ENCODE measurements at regions not wholly inside any gene's neighbourhood (a gene's known extent, or its start where the extent isn't known, plus 50 kb on each side); places are given as distances from the start of the nearest gene placed in this dataset.
"Not testable (repeated sequence)": the region's sequence is repeated elsewhere in the genome, so short reads cannot be mapped to it uniquely, and the experiment has no call there.

DNA sequence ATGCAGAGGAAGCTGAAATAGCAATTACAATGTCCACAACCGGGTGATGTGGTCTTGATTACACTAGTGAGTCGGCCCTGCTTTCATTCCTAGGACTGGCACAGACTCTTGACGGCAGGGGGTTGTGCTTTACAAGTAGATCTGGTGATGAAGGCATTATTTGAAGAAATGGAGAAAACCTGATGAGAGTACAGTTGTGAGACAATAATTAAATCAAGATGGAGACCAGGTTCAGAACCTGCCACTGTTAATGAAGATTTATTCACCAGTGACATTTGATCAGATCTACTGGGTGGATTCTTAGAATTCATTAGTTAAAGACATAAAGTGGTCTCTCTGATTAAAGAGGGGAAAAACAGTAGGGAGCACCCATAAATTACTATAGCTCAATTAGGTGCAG, 747.2 kb downstream of the STPG2 start:
- Mint-ChIP-seq H3K4me3 (no peak overlapping the region), H3K4me1 (no peaks in the 10 kb centered on the region), H3K27ac (no peak overlapping the region), H3K36me3 (no peaks in the 10 kb centered on the region), H3K9me3 (no peaks in the 10 kb centered on the region), H3K27me3 (no peaks in the 10 kb centered on the region)

DNA sequence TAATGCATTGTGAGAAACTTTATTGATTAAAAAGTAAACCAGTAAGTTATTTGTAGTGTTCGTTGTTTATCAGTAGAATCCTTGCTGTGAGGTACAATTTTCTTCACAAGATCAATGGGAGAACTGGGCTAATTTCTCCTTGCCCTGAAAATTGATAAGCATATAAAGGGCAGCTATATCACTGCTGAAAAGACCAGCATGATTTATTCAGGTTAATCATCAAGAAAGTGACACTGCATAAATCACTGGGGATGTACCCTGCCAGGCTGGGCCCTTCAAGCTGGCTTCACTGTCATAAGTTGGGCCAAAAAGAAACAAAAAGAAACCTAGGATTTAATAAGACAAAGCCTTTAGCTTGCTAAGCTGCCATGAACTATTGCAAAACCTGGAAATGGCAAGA, 746.7 kb downstream of the STPG2 start:
- H3K27ac Mint-ChIP-seq = no peak overlapping the region
- H3K27me3 Mint-ChIP-seq = no peaks in the 10 kb centered on the region
- H3K4me1 Mint-ChIP-seq = no peaks in the 10 kb centered on the region
- no peaks in the 10 kb centered on the region for H3K36me3 Mint-ChIP-seq
- no peak overlapping the region for H3K4me3 Mint-ChIP-seq
- H3K9me3 Mint-ChIP-seq = no peaks in the 10 kb centered on the region

DNA sequence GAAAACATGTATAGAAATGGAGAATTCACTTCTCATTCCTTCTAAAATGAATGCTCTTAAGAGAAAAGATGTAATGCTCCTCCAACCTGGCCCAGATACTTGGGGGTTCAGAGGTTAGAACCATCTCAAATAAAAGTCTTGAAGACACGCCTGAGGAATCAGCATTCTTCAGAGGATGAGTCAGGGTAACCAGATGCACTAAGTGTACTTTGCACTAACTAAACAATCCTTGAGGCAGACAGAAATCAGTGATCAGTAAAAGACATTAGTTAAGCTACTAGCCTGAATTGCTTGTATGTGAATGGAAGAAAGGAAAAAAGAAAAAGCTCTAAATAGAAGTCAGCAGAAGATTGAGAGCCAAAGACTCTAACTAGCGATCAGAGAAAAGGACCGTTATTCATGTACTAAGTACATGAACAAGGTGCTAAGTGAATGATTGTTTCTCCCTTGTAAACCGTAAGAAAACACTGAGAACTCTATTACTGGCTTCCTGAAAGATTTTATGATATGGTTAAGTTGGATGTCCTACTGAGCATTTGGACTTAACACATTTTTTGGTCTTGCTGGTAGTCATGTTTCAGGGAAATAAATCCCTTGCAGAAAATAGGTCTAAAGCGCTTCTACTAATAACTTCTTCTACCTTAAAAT, 738.3 kb downstream of the STPG2 start:
- Mint-ChIP-seq H3K27ac (no peak overlapping the region), H3K4me1 (no peaks in the 10 kb centered on the region), H3K4me3 (no peak overlapping the region), H3K27me3 (no peaks in the 10 kb centered on the region), H3K36me3 (no peaks in the 10 kb centered on the region), H3K9me3 (peaks cover 5% of the 10 kb centered on the region)

DNA sequence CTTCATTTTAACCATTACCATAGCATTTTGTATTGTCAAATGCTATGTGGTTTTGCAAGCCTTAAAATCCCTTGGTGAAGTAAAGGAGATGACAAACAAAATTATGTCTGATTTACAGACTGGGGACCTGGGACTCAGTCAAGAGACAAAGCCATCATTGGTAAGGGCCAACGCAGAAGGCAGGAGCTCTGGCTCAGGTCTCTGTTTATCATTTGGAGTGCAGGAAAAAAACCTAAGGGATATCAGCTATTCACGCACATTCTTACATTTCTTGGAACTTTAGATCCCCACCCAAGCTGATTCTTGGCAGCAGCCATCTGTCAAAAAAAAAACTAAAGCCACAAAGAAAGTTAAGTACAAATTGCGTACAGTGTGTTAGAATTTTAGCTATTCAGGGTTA, 731.9 kb downstream of the STPG2 start:
- Mint-ChIP-seq H3K27me3 (no peaks in the 10 kb centered on the region), H3K4me1 (no peaks in the 10 kb centered on the region), H3K9me3 (no peaks in the 10 kb centered on the region), H3K36me3 (no peaks in the 10 kb centered on the region), H3K4me3 (no peak overlapping the region), H3K27ac (no peak overlapping the region)

DNA sequence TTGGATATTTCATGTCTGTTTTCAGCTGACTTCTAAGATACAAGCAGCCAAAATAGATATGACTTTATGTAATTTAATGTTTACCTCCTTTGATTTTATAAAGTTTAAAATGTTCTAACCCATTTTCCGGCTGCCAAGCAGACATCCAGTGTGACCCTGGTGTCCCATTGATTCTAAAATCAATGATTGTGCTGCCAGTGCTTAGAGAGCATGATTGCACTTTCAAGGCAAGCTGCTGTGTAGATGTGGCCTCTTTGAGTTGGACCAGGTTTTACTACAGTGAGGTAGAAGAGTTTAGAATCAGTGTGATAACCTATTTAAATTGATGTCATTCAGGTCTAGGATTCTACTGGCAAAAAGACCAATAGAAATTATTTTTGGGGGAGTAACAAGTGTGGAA, 730.9 kb downstream of the STPG2 start:
- H3K27ac Mint-ChIP-seq = no peak overlapping the region
- no peaks in the 10 kb centered on the region for H3K27me3 Mint-ChIP-seq
- H3K36me3 Mint-ChIP-seq = no peaks in the 10 kb centered on the region
- H3K4me3 Mint-ChIP-seq = no peak overlapping the region
- no peaks in the 10 kb centered on the region for H3K4me1 Mint-ChIP-seq
- peaks cover 7% of the 10 kb centered on the region for H3K9me3 Mint-ChIP-seq

DNA sequence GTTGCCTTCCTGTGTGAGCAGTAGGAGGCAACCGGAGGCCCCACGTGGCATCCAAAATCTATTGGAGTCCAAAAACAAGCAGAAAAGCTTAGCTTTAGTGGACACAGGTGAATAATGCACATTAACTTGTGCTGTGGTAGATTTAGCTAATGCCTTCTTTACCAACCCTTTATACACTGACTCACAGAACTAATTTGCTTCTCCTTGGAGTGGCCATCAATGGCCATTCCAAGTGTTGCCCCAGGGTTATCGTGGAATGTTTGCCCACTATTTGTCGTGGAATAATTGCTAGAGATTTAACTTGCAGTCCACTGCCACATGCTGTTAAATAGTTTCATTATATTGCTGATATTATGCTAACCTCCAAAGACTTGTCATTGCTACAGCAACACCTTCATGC, 729.1 kb downstream of the STPG2 start:
- Mint-ChIP-seq H3K4me1 (no peaks in the 10 kb centered on the region), H3K36me3 (no peaks in the 10 kb centered on the region), H3K27me3 (no peaks in the 10 kb centered on the region), H3K4me3 (no peak overlapping the region), H3K27ac (no peak overlapping the region), H3K9me3 (peaks cover 16% of the 10 kb centered on the region)

DNA sequence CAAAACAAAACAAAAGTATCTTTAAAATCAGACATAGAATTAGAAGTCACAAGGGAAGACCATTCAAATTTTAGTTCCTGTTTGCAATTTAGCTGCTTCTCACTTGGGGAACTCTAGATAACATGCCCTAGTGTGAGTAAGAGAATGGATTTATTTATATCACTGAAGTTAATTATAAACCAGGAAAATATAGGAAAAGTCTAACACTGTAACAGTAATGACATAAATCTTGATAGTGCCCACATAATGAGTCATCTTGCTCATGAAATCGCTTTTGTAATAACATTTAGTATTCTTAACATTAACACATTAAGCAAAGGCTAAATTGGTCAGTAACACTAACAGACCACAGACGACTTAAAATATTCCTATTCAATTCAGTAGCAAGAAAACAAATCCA, 710.7 kb downstream of the STPG2 start:
- H3K9me3 Mint-ChIP-seq = peaks cover 21% of the 10 kb centered on the region
- no peak overlapping the region for H3K4me3 Mint-ChIP-seq
- H3K27me3 Mint-ChIP-seq = no peaks in the 10 kb centered on the region
- no peaks in the 10 kb centered on the region for H3K36me3 Mint-ChIP-seq
- no peaks in the 10 kb centered on the region for H3K4me1 Mint-ChIP-seq
- no peak overlapping the region for H3K27ac Mint-ChIP-seq

DNA sequence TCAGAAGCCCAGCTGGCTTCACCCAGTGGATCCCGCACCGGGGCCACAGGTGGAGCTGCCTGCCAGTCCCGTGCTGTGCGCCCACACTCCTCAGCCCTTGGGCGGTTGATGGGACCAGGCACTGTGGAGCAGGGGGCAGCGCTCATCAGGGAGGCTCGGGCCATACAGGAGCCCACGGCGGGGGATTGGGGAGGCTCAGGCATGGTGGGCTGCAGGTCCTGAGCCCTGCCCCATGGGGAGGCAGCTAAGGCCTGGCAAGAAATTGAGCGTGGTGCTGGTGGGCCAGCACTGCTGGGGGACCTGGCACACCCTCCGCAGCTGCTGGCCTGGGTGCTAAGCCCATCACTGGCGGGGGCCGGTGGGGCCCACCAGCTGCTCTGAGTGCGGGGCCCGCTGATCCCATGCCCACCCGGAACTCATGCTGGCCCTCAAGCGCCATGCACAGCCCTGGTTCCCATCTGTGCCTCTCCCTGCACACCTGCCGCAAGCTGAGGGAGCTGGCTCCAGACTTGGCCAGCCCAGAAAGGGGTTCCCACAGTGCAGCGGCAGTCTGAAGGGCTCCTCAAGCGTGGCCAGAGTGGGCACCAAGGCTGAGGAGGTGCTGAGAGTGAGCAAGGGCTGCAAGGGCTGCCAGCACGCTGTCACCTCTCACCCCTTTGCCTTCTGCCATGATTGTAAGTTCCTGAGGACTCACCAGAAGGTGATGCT, 705.1 kb downstream of the STPG2 start:
- H3K9me3 Mint-ChIP-seq, H3K4me3 Mint-ChIP-seq, H3K27ac Mint-ChIP-seq, H3K4me1 Mint-ChIP-seq, H3K27me3 Mint-ChIP-seq, H3K36me3 Mint-ChIP-seq: not testable (repeated sequence)

DNA sequence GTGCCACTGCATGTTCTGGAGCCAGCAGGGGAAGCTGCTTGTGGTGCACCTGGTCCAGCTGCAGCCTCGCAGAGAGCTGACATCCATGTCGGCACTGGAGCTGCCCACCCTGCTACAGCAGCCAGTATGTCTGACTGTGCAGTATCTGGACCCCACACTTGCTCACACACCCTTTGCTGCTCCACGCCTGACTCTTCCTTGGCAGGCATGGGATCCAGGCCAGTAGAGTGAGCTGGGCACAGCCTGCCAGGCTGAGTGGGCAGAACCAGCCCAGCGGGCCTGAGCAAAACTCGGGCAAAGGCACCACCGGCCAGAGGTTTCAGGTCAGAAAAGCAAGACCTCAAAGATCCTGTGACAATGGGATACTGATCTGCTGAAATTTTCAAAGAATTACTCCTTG, 690.1 kb downstream of the STPG2 start:
- Mint-ChIP-seq H3K4me3 (no peak overlapping the region), H3K4me1 (no peaks in the 10 kb centered on the region), H3K27ac (no peak overlapping the region), H3K9me3 (peaks cover 11% of the 10 kb centered on the region), H3K27me3 (no peaks in the 10 kb centered on the region), H3K36me3 (no peaks in the 10 kb centered on the region)

DNA sequence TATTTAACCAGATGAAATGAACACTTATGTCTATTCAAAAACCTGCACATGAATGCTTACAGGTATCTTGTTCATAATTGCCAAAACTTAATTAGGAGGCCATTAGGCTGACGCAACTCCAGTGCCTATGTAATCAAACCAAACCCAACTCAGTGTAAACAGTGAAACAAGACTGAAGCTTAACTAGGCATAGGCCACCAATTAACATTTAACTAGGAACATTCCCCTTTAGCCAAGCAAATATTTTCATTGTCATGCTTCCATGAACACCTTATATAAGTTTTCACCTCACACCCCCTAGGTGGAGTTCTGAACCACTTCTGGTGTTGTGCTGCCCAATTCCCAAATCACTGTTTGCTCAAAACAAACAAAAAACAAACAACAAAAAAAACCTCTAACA, 686.0 kb downstream of the STPG2 start:
- Mint-ChIP-seq H3K27me3 (no peaks in the 10 kb centered on the region), H3K4me1 (no peaks in the 10 kb centered on the region), H3K36me3 (no peaks in the 10 kb centered on the region), H3K9me3 (peaks cover 11% of the 10 kb centered on the region), H3K27ac (no peak overlapping the region), H3K4me3 (no peak overlapping the region)

DNA sequence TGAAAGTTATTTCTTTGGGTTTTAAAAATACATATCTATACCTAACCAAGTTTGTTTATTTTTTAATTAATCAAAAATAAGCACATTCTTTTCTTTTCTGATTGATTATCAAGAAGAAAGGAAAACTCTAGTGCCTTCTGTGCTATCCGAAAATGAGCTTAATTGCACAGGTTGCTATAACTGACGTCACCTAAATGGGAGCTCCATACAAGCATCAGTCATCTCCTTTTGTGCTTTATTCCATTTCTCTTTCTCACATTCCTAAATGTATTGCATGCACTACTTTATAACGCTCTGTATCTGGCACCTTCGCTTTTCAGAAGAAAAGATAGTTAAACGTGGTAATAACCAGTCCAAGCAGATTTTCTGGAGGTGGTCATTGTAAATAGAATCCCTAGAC, 675.0 kb downstream of the STPG2 start:
- Mint-ChIP-seq H3K4me1 (no peaks in the 10 kb centered on the region), H3K27ac (no peak overlapping the region), H3K27me3 (no peaks in the 10 kb centered on the region), H3K36me3 (no peaks in the 10 kb centered on the region), H3K4me3 (no peak overlapping the region), H3K9me3 (no peaks in the 10 kb centered on the region)

DNA sequence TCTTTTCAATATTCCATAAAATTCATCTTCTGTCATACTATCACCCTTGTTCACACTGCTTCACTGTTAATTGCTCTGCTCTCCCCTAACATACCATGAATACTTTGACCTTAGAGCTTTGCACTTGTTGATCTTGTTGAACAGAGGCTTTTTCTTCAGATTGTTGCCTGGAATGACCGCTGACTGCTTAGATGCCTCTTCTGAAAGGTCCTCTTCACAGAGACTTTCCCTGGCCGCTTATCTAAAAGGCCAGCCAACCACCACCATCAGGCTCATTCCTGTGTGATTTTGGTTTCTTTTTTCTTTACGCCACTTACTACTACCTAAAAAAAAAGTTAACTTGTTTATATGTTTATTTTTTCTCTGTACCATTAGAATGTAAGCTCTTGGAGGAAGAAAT, 667.7 kb downstream of the STPG2 start:
- Mint-ChIP-seq H3K4me1 (no peaks in the 10 kb centered on the region), H3K9me3 (no peaks in the 10 kb centered on the region), H3K27ac (no peak overlapping the region), H3K36me3 (peaks cover 1% of the 10 kb centered on the region), H3K4me3 (no peak overlapping the region), H3K27me3 (no peaks in the 10 kb centered on the region)

DNA sequence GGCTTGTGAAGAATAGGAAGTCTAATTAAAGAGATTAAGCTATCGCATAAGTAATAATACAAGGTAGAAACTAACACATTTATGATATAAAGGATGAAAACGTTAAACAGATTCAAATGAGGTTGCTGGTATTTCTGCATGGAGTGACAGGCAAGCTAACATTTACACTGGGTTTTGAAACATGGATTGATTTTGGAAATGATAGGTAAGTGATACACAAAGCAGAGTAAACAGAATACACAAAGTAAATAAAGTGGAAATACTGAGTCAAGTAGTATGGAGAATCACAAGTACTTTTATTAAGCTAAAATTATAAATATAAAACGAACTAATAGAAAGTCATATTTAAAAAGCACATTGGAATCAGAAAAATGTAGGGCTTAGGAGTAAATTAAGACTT, 665.3 kb downstream of the STPG2 start:
- H3K36me3 Mint-ChIP-seq = peaks cover 1% of the 10 kb centered on the region
- no peaks in the 10 kb centered on the region for H3K9me3 Mint-ChIP-seq
- no peaks in the 10 kb centered on the region for H3K4me1 Mint-ChIP-seq
- H3K4me3 Mint-ChIP-seq = no peak overlapping the region
- H3K27ac Mint-ChIP-seq = no peak overlapping the region
- no peaks in the 10 kb centered on the region for H3K27me3 Mint-ChIP-seq

DNA sequence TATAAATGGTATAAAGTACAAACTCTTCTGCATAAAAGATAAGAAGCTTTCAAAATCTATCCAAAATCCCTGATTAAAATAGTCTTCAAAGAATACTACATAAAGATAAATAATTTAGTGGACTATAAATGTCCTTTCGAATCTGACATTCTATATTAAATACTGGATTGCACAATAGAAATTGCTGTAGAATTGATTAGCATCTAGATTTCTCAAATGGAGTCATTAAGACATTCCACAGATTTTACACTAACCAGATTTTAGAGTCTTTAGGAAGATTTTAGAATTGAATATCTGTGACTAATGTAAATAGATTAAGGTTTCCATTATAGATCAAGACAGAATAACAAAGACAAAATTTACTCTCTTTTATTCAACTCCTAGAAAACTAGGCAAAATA, 663.9 kb downstream of the STPG2 start:
- H3K9me3 Mint-ChIP-seq = no peaks in the 10 kb centered on the region
- H3K27ac Mint-ChIP-seq = no peak overlapping the region
- H3K27me3 Mint-ChIP-seq = no peaks in the 10 kb centered on the region
- H3K36me3 Mint-ChIP-seq = no peaks in the 10 kb centered on the region
- no peaks in the 10 kb centered on the region for H3K4me1 Mint-ChIP-seq
- no peak overlapping the region for H3K4me3 Mint-ChIP-seq

DNA sequence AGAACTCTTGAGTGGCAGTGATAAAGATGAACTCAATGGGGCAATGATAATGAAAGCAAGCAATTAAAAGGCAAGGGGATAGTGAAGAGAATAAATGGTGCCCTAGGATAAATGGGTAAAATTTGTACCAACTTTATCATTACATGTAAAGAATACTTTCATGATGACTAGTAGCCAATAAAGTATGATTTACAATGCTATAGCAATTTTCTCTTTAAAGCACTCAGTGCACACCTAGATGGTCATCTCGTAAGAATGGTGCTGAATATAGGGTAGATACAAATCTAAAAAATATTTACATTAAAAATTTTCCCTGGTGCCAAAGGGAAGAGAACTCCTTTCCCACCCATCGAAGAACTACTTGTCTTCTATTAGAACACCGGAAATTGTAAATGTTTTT, 651.4 kb downstream of the STPG2 start:
- Mint-ChIP-seq H3K4me3 (no peak overlapping the region), H3K4me1 (no peaks in the 10 kb centered on the region), H3K27me3 (no peaks in the 10 kb centered on the region), H3K9me3 (peaks cover 12% of the 10 kb centered on the region), H3K36me3 (no peaks in the 10 kb centered on the region), H3K27ac (no peak overlapping the region)

DNA sequence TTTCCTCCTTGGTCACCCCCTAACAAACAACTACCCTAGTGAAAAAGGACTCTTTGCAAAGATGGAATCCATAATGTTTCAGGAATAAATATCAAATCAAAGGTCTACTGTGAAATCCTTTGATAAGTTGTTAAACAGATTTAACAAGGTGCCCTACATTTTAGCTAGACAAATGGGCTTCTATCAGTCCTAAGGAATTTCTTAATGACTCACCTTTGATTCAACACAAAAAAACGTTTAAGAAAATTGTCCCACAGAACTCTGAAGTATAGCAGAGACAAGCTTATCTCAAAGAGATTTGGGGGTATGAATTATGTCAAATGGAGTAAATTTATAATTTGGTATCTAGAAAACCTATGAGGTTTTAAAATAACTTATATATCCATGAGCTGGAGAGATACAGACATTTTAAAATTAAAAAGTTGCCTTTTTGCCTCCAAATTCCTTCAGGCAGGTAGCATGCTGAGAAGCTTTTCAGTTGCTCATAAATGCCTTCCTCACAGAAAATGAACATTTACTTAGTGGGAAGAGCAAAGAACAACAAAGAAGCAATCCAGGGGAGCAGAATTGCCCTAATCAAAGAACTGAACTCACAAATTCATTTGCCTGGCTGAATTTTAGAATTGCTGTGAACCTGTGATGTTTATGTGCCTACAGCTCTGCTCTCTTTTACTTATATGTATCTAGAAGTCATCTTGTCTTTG, 649.3 kb downstream of the STPG2 start:
- no peaks in the 10 kb centered on the region for H3K27me3 Mint-ChIP-seq
- H3K4me1 Mint-ChIP-seq = no peaks in the 10 kb centered on the region
- peaks cover 8% of the 10 kb centered on the region for H3K9me3 Mint-ChIP-seq
- H3K4me3 Mint-ChIP-seq = no peak overlapping the region
- H3K27ac Mint-ChIP-seq = no peak overlapping the region
- no peaks in the 10 kb centered on the region for H3K36me3 Mint-ChIP-seq
